HT1080 (cell line): ENCODE measurements at regions not wholly inside any gene's neighbourhood (a gene's known extent, or its start where the extent isn't known, plus 50 kb on each side); places are given as distances from the start of the nearest gene placed in this dataset.

Source experiments
- DNase-seq: peaks from one replicate; pipeline ENCODE4 v3.0.0-alpha.2; 2015; ENCODE audit warnings: low read depth

DNA sequence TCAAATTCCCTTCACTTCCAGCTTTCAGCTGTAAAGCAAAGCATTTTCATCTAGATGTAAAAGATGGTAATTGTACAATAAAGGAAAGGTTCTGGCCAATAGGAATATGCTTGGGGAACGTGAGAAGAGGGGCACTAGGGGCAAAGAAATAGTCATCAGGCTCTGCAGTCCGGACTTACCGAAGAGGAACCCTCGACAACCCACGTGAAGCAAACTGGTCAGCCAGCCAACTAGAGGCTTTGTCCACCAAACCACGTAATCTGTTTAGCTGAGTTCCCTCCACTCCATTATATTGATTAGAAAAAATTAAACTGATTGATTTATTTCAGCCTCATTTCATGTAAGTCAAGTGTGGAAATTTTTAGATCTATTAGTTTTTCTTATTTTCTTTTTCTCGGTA lies 300.4 kb upstream of the FANCL start:
- DNase-seq, result no peak

DNA sequence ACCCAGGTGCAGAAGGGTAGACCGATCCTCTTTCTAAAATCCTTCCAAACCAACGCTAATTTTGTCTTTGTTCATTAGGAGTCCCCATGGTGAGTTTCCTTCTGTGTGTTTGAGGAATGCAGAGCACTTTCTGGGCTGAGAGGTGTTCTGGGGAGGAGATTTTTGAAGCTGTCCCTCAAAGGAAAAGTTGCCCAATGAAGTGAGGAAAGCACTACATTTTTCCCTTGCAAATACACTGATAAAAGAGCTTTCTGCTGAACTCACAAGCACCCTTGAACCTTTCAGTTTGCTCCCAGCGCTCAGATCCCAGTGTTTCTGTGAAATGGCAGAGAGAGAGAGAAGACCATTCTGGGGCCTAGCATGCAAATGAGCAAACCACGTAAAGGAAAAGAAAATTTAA lies 299.6 kb upstream of the FANCL start:
- DNase-seq, result no peak

DNA sequence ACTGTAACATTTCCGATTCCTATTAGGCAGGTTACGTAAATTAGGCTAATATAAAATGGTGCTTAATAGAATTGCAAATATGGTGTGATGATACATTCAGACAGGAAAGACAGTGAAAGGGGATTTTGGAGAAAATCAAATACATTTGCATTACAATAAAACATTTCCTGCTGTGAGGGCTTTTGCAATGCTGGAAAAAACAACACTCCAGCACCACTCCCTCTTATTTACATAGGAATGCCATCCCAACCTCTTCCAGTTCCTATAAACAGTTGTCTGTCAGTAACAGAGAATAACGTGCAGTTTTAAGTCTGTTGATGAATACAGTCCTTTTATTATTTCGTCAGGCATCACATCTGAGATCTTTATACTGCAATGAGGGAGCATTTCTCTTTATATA lies 298.8 kb upstream of the FANCL start:
- DNase-seq, result no peak

DNA sequence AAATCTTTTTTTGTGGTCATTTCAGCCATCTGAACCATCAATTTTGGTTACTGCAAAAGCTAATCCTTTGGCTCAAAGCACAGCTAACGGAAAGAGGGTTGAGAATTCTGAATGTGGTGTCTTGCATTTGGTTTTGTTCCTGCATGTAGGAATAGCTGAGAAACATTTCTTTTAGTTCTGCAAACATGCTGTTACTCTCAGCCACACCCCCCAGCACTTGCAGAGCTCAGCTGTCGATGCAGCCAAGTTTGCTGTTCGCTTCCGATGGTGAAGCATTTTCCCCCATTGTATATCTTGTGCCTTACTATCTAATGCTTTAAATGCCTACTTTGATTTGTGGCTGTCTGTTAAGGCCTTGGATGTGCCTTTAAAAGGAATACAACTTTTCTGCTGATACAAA lies 294.9 kb upstream of the FANCL start:
- no peak for DNase-seq

DNA sequence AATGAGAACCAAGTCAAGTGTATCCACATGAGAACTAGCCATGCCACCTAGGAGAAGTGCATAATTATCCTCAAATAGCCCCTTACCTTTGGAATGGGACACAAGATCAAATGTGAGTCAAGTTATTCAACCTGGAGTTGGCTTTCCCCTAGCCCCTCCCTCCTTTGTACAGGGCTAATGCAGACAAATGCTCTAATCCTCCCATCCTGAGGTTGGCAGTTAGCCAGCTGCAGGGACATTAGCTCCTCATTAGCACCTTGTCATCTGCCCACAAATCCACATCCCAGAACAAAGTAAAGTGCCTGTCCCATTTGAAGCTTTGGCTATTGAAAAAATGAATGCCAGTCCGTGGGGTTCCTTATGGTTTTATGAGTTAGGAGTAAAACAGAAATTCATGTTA lies 294.1 kb upstream of the FANCL start:
- no peak for DNase-seq

DNA sequence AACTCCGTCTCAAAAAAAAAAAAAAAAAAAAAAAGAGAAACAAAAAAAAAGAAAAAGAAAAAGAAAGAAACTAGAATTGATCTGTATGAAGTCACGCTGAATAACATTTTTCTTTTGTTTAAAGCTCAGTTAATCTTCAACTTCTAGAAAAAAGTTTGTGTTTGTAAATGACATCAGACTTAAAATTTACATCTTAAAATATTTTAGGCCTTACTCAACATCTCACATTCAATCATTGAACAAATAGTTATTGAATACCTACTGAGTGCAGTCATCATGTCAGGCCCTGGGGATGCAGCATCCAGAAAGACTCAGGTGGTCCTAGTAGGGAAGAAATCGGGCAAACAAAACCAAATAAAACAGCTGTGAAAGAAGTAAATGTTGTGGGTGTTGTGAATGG lies 292.3 kb upstream of the FANCL start:
- DNase-seq, result no peak

DNA sequence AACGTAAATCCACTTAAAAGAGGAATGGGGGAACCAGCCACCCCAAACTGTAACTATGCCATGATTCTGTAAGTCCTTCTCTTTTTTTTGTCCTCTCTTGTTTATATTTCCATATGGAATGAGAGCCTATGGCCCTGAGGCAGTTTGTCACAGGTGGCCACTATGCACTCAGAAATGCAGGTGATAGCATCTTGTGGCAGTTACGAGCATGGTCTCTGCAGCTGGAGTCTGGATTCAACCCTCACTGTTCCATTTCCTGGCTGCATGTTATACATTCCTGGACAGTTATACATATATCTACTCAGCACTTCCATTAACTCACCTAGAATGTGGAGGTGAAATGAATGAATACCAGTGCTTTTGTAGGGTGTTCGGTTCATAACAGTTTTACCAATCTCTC lies 291.5 kb upstream of the FANCL start:
- no peak for DNase-seq

DNA sequence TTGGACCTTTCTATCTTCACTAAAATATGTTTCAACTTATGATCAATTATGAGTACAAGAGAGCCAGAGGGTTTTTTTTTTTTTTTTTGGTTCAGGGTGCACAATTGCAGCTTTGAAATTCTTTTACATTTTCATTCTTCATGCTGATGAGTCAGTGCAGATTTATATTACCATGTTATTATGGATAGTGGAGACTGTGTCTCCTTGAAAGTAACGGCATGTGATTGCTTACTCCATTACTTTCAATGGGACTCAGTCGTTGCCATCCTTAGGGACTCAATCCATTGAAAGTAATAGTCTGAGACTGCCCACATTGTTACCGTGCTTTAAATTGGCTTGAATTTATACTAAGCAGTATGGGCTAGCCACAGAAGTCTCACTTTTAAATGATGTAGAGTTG lies 286.5 kb upstream of the FANCL start:
- DNase-seq, result no peak

DNA sequence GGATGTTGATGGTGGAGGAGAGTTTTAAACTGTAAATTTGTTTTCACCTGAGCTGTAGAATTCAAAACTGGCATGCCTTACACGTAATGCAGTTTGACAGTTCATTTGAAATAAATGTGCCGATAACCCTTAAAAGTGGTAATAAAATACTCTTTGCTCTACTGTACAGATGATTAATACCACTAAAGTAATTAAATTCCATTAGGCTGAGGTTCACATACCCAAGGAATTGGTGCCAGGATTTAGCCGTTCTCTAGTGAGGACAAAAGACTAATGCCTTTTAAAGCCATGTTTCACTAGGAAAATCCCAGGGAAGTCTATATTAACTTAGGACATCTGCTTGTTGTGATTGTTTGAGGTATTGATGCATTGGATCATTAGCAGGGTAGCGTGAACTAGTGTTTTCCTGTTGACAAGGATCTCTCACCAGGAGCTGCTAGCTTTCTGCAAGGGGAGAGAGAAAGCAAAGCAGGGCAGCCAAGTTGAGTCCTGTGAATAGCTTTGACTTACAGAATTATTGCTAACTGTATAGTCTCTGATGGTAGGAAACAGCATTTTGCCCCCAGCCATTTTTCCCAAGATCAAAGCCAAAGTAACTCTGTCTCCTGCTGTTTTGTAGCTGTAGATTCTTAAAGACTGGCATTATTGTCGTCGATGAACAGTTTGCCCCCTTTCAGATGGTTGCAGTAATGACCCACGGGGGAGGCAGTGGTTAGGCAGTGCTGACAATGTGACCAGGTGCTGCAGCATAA lies 280.9 kb upstream of the FANCL start:
- DNase-seq, result no peak

DNA sequence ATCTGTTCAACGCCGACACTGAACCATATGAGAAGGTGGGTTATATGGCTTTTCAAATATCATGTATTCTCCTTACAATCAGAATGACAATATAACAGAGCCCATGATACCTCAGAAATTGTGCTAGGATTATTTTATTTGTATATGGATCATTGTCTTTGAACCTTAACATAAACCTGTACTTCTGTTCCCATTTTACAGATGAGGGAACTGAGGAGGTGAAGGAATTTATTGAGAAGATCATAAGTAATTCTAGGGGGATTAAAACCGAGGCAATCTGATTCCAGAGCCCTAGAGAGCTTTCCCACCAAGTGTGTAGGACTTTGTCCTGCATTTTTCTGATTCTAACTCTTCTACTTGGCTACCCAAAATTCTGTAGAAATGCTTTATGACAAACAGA lies 279.8 kb upstream of the FANCL start:
- no peak for DNase-seq

DNA sequence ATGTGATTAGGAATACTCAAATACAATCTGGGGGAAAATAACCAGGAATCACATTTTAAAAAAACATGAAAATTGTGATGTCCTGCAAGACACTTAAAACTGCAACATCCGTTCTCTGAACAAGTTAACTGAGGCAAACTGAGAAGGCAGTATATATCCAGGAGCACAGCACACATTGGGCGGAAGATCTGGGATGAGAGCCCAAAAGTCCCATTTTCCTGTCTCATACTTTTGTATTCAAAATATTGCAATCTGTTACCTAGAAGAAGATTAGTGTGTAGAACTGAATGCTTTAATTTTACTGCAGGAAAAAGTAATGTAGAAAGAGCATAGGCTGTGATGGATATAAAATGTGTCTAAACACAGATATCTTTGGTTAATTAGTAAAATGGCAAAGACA lies 276.8 kb upstream of the FANCL start:
- DNase-seq, result no peak

DNA sequence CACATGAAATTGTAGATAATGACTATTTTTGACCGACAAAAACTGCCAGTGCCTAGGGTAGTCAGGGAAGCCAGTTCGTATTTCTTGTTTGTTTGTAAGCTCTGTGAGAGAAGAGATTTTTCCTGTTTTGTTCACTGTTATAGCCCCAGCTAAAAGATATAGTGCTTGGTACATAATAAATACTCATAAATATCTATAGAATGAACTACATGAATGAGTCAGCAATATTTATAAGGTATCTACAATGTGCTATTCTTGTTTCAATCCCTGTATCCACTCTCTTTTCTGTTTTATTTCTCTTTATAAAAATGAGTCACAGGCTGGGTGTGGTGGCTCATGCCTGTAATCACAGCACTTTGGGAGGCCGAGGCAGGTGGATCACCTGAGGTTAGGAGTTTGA lies 275.6 kb upstream of the FANCL start:
- no peak for DNase-seq

DNA sequence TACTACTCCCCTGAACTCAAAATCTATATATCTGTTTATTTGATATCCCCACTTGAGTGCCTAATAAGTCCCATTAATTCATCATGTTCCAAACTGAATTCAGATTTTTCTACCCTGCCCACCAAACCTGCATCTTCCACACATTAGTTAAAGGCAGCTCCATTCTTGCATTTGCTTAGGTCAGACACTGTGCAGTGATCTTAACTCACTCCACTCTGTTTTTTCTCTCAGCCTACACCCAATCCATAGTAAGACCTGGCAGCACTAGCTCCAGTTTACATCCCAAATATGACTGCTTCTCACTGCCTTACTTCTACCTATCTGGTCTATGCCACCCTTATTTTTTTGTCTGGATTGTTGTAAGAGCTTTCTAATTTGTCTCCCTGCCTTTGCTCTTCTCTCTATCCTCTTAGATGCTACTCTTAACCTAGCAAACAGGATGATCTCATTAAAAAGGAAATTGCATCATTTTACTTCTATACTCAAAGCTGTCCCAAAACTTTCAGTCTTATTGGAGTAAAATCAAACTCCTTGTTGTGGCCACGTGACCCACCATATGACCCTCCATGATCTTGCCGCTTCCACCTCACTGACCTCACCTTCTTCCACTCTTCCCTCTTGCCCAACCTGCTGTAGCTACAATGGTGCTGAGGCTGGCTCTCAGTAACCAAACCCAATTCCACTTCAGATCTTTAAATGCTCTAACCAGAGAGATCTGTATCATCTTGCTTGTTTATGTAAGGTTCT lies 274.9 kb upstream of the FANCL start:
- DNase-seq, result peak; percentile 11

DNA sequence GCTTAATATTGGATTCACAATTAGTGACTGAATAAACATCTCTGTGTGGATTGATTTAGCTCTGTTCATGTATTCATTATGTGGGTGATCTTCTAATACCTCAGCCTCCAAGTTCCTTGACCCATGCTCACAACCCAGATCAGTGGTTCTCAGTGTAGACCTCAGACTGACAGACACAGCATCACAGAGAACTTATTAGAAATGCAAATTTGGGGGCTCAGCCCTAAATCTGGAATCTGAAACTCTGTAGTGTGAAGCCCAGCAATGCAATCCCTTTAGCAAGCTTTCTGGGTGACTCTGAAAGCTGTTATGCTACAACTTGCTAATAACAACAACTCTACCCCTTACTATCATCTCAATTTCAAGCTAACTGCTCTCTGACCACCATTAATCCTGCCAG lies 273.1 kb upstream of the FANCL start:
- no peak for DNase-seq

DNA sequence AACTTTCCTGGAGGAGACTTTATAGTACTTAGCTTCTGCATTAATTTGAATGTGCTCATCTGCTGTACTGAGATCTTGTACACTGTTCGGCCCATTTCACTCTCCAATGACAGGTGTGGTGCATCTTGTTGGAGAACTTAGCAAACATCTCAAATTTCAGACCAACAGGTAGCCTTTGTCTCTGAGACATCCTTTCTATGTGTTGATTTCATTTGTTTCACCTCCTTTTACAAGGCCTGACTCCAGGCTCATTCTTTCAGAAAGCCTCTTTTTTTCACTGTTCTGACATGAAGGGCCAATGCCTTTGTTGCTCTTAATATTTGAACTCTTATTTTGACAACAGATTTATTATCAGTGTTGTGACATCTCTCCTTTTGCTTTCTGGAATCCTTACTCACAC lies 271.8 kb upstream of the FANCL start:
- DNase-seq, result no peak

DNA sequence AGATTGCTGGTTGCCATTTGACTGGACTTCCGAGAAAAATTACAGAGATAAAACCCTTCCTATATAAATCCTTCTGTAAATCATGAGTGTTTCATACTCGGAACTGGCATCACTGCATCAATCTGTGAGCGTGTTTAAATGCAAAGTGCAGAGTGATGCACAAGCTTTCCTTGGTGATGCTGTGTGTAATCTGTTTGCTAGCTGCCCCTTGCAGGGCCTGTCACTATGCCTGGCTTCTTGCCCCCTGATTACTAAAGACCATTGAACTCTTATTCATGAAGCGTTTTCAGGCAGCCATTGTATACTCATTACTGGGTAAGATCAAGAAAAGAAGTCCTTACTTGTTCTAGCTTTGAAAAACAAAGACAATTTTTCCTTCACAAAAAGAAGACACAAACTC lies 266.9 kb upstream of the FANCL start:
- DNase-seq, result no peak

DNA sequence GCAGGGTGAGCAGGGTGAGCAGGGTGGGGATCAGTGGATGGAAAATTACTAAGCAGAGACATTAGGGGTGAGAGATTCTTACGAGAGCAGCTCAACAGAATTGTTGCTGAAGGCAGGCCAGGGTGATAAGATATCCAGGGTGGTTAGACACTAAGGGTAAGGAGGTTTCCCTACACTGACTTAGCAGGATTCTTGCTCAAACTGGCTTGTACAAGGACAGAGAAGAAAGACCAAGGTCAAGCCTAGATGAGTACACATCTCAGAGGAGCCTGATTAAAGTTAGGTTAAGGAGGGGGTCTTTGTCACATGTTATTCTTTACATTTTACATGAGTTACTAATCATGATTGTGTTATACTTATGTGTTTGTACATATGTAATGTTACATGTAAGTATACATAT lies 262.8 kb upstream of the FANCL start:
- no peak for DNase-seq

DNA sequence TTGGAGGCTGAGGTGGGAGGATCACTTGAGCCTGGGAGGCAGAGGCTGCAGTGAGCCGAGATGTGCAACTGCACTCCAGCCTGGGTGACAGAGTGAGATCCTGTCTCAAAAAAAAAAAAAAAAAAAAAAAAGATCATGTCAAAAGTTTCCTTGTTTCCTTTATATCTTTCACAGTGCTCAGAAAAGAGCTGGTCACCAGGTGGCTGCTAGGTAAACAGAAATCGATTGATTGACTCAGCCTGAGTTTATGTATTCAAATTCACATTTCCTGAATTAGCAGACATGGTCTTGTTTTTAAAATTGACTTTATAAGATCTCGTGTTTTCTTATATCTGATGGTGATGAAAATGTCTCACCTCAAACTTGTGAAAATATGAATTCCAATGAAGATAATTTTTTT lies 261.8 kb upstream of the FANCL start:
- no peak for DNase-seq

DNA sequence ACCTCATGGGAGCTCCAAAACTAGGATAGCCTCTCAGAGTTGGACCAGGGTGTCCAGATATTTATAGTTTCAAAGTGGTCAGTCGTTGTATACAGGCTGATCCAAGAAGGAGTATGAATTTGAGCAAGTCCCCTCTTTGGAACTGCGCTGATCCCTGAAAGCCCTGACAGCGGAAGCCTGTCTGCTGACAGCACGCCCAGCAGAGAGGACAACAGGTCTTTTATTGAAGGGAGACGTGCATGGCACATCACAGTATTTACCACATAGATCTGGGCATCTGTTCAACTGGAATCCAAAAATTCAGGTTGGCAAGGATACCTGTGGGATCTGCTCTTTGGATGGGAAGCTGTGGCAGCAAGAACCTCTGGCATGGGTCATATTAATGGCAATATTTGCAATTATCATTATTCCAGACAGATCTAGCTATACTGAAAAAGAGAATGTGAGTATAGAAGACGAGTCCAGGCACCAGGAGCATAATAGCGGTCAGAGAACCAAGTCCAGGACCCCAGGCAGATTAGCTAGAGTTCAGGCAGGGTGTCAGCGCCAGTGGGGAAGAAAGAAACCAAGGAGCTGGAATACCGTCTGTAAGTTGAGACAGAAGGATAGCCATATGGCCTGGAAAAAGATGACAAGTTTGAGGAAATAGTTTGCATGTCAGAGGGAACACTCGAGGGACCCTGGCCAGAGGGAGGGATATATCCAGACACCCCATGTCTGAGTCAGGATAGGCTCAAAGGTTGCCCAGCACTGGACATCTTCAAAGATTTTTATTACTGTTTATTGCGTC lies 260.4 kb upstream of the FANCL start:
- DNase-seq, result no peak

DNA sequence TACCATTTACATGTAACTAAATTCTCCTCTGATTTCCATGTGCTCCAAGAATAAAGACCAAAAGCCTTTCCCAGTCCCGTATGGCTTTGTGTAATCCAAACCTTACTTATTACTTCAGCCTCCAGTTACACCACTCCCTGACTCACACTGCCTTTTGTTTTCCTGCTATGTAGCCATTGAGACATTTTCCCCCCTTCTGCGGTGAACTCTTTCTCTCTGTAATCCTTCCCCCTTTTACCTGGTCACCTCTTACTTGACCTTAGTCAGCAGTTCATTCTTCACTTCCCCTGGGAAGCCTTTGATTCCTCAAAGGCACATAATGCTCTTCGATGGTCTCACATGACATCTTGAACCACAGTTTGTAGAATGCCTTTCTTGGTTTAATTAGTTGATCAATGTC lies 256.0 kb upstream of the FANCL start:
- DNase-seq, result peak; percentile 39

DNA sequence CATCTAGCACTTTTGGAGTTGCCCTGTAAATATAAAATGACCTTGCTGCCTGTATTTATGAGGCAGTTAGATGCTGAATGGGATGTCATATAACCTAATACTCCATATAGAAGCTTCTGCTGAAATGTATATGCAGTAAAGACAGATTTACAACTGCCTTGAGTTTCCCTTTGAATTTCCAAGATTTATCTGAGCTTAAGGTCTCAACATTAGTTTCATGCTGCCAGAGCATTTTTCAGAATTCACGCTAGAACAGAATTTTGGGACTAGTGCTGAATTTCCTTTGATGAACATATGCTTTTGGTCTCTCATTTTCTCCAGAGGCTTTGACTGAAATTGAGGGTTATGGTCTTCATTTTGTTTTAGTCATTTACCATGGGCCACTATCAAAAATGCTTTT lies 254.7 kb upstream of the FANCL start:
- no peak for DNase-seq

DNA sequence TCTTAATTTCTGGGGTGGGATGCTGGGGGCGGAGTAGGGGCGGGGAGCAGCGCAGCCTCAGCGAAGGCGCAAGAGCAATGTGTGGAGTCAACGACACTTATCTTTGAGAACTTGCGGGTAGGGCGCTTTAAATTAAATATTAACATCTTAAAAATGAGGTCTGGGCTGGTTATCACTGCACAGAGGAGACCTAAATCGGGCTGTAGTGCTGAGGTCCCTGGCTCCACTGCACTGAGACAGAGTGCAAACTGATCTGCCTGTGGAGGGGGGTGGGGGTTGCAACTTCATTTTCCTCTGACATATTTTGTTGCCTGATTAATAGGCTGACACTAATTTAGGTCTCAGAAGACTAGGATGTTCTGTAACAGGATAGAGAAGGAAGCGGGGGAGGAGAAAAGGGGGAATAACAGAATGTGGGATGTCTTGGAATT lies 253.0 kb upstream of the FANCL start:
- no peak for DNase-seq
